GM12873 (cell line): ENCODE measurements at regions not wholly inside any gene's neighbourhood (a gene's known extent, or its start where the extent isn't known, plus 50 kb on each side); places are given as distances from the start of the nearest gene placed in this dataset.

ENCODE experiments used
- TF ChIP-seq, protein P1 (sequence below): IDR thresholded peaks from 2 replicates; pipeline ENCODE4 v1.5.1; 2012; ENCODE audit warnings: low read depth, mild to moderate bottlenecking, moderate library complexity, low read length, control low read depth; ENCODE audit not compliant: insufficient read depth; ENCODE audit errors: missing control alignments

DNA sequence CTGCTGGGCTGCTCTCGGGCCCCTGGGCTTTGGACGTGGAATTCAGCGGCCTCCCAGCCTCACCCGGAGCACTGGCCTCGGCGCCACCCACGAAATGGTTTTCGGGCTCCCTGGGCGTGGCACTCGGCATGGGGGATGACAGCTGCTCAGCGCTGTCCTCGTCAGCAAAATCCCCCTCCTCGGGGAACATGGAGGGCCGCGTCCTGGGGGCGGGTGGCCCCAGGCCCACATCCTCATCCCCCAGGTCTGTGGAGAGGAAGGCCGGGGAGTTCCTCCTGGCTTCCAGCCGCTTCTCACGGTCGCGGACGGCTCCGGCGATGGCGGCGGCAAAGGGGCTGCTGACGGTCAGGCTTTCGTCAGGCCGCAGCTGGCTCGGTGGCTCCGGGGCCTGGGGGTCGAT is 88.4 kb downstream of the CTTN start:
- TF ChIP-seq, protein P1, sequence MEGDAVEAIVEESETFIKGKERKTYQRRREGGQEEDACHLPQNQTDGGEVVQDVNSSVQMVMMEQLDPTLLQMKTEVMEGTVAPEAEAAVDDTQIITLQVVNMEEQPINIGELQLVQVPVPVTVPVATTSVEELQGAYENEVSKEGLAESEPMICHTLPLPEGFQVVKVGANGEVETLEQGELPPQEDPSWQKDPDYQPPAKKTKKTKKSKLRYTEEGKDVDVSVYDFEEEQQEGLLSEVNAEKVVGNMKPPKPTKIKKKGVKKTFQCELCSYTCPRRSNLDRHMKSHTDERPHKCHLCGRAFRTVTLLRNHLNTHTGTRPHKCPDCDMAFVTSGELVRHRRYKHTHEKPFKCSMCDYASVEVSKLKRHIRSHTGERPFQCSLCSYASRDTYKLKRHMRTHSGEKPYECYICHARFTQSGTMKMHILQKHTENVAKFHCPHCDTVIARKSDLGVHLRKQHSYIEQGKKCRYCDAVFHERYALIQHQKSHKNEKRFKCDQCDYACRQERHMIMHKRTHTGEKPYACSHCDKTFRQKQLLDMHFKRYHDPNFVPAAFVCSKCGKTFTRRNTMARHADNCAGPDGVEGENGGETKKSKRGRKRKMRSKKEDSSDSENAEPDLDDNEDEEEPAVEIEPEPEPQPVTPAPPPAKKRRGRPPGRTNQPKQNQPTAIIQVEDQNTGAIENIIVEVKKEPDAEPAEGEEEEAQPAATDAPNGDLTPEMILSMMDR, result no peak

DNA sequence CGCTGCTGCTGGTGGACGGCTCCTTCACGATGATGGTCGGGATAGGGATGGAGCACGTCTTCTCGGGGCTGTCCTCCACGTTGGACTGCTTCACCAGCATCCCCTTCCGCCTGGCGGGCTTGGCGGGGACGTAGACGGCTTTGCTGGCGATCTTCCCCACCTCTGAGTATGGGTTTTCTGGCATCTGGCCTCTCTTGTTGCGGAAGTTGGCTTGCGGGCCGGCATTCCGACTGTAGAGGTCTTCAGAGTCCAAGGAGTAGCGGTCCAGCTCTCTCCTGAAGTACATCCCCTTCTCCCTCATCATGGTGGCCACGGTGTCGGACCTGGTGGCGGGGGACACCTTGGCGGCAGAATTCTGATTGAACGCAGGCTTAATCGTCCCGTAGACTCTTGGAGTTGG is 88.8 kb downstream of the CTTN start:
- TF ChIP-seq, protein P1, result no peak

GRCh38 chr11:70487756-70488155 is 89.4 kb downstream of the CTTN start:
- TF ChIP-seq, protein P1, result no peak

DNA sequence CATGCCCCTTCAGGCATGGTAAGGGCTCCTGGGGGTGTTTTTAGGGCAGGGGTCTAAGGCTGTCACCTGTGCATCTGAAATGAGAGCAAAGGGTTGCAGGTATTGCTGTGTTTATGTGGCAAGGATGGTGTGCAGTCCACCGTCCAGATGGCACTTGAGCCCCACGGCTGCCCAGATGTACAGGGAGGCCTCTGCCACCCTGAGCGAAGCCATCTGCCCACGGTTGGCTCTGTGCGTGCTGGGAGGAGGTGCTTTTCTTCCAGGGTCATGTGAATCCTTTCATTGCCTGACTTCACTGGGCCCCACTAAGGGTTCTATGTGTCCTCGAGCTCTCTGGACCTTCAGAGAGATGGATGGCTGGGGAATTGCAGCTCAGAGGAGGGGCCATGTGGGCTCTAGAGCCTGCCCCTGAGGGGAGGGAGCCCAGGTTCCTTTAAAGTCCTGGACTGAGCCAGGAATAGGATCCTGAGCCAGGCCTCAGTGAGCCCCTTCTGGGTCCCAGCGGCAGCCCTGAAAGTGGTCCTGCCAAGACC is 89.9 kb downstream of the CTTN start:
- TF ChIP-seq, protein P1, result no peak

GRCh38 chr11:70489276-70489675 is 90.9 kb downstream of the CTTN start:
- TF ChIP-seq, protein P1, result no peak

DNA sequence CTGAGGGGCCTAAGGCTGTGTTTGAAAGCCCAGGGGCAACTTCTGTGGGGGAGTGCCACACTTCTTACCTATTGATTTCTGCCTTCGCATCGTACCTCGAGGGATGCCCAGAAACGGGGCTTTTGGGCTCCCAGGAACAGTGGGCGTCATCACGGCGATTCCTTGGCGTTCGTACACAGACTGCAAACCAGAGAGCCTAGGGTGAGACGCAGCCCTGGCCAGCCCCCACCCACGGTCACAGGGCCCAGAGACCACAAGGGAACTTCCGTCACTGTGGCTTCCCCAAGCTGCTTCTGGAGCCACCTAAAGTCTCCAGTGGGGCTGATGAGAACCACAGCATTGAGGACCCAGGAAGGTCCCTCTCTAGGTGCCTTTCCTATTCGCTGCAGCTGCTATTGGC is 91.9 kb downstream of the CTTN start:
- TF ChIP-seq, protein P1, result no peak

DNA sequence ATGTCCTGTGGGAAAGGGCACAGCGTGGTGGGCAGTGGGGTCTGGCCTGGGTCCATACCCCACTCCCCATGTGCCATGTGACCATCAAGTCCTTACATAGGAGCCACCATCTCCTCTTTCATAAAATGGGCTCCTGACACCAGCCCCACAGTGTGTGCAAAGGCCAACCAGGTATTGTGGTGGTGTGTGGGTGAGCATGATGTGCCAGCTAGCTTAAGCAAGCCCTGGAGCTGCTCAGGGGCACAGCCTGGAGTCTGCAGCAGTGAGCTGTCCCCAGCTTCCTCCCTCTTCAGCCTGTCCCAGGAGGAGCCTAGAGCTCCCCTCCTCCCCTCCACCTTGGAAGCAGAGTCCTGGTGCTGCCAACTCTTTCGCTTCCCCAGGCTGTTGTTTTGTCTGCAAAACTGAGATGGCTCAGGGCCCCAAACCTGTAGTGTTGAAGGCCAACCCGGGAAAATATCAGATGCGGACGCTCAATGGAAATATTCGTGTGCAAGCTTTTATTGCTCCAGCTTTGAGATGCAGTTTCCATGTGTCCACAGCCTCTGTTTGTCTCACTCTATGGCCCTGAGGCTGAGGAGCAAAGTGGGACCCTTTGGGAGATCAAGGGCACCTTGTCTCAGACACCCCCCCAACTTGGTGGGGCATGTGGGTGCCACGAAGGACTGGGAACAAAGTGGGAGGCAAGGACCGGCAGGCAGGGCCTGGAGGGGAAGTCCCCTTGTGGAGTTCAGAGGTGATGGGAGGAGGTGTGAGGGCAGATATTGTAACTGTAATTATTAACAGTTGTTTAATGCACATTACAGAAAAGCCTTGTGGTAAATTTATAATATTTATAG is 92.6 kb downstream of the CTTN start:
- TF ChIP-seq, protein P1, result no peak
